ENCODE measurements at regions not wholly inside any gene's neighbourhood (a gene's known extent, or its start where the extent isn't known, plus 50 kb on each side); places are given as distances from the start of the nearest gene placed in this dataset.

DNA sequence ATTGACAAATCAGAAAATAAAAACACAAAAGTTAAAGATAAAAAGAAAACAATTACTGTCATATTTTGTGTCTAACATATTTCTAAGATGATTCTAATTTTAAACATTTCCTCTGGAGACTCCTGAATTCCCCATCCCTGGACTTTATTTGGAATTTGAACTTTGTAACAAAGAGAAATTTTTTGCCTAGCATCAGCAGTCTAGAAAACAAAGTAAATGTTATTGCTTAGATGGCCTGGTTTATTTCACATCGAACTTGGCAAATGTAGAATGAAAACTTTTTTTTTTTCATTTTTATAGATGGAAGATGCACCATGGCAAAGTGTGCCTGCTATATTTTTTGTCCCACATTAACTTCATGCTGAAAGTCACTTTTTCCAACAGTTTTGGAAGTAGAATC is 159.1 kb downstream of the TBX18 start (continued):
- TF ChIP-seq STAT6 (CRISPR knock-in tag; IDR thresholded peaks at IDR 0.05) (no peak), HOMEZ (CRISPR knock-in tag; IDR thresholded peaks at IDR 0.05) (no peak)

- 0% methylated on average over 3 of the region's 3 CpGs for whole genome bisulfite sequencing (ENCODE audit: insufficient coverage, low coverage, missing lambda C conversion rate)
- Histone ChIP-seq H3K4me1 (replicated peaks in 1 of 2; ENCODE audit: control insufficient read depth in 2 of 2, insufficient read depth in 2 of 2, low read length in 2 of 2) (no peaks in the 10 kb centered on the region), H4K20me1 (replicated peaks; ENCODE audit: control insufficient read depth, insufficient read depth, low read length) (no peaks in the 10 kb centered on the region), H3K9me1 (ENCODE audit: control insufficient read depth, insufficient read depth, low read length) (no peaks in the 10 kb centered on the region), H2AFZ (ENCODE audit: low read depth, low read length) (no peak overlapping the region), H3K9me3 (replicated peaks; ENCODE audit: control insufficient read depth, insufficient read depth, low read depth, low read length) (no peaks in the 10 kb centered on the region), H3K4me3 (no peak overlapping the region), H3K27ac (ENCODE audit: extremely low read depth, low read depth, low read length) (no peak overlapping the region), H3K36me3 (ENCODE audit: control insufficient read depth, insufficient read depth, low read length) (no peaks in the 10 kb centered on the region), H3K4me2 (ENCODE audit: insufficient read depth, low read length) (no peak overlapping the region), H3K9ac (ENCODE audit: insufficient read depth in 1 of 2, low read depth in 2 of 2, low read length in 2 of 2) (no peak overlapping the region), H3K27me3 (ENCODE audit: control insufficient read depth in 2 of 2, insufficient read depth in 2 of 2, low read length in 2 of 2) (no peaks in the 10 kb centered on the region), H3K79me2 (ENCODE audit: control insufficient read depth, insufficient read depth, low read length) (no peaks in the 10 kb centered on the region)
- in situ Hi-C loops (cut with MboI) (no loop called here), intact Hi-C loops (cut with micrococcal nuclease) (no loop called here)
- ATAC-seq = no peak
- ChIA-PET POLR2A (no interaction called here), CTCF (ENCODE audit: low intra/inter-chr PET ratio) (no interaction called here)
- no peak for FAIRE-seq
- BruUV-seq (replicated peaks) = no TSS peak
- no peak for DNase-seq (ENCODE audit: extremely low read depth in 1 of 4, low spot score in 3 of 4)
- TF ChIP-seq SIN3A (IDR thresholded peaks at IDR 0.05; ENCODE audit: borderline replicate concordance in 2 of 2, control insufficient read depth in 1 of 2, low read depth in 2 of 2, low read length in 2 of 2) (no peak), ZFX (CRISPR knock-in tag; IDR thresholded peaks at IDR 0.05) (no peak), CHD4 (IDR thresholded peaks at IDR 0.05; ENCODE audit: insufficient read depth, insufficient replicate concordance, low read depth, low read length, poor library complexity, severe bottlenecking) (no peak), NCOR1 (IDR thresholded peaks at IDR 0.05) (no peak), SETDB1 (IDR thresholded peaks at IDR 0.05; ENCODE audit: low read length) (no peak), ZNF23 (CRISPR knock-in tag; IDR thresholded peaks at IDR 0.05) (no peak), POU5F1 (IDR thresholded peaks at IDR 0.05; ENCODE audit: borderline replicate concordance, low read depth, low read length, partially characterized antibody) (no peak), PPARD (CRISPR knock-in tag; IDR thresholded peaks at IDR 0.05) (no peak), POLR2H (tag; IDR thresholded peaks at IDR 0.05; ENCODE audit: low read depth) (no peak)
- TF ChIP-seq, protein P1, sequence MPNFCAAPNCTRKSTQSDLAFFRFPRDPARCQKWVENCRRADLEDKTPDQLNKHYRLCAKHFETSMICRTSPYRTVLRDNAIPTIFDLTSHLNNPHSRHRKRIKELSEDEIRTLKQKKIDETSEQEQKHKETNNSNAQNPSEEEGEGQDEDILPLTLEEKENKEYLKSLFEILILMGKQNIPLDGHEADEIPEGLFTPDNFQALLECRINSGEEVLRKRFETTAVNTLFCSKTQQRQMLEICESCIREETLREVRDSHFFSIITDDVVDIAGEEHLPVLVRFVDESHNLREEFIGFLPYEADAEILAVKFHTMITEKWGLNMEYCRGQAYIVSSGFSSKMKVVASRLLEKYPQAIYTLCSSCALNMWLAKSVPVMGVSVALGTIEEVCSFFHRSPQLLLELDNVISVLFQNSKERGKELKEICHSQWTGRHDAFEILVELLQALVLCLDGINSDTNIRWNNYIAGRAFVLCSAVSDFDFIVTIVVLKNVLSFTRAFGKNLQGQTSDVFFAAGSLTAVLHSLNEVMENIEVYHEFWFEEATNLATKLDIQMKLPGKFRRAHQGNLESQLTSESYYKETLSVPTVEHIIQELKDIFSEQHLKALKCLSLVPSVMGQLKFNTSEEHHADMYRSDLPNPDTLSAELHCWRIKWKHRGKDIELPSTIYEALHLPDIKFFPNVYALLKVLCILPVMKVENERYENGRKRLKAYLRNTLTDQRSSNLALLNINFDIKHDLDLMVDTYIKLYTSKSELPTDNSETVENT (CRISPR knock-in tag; IDR thresholded peaks at IDR 0.05) = no peak
- TF ChIP-seq, protein P2, sequence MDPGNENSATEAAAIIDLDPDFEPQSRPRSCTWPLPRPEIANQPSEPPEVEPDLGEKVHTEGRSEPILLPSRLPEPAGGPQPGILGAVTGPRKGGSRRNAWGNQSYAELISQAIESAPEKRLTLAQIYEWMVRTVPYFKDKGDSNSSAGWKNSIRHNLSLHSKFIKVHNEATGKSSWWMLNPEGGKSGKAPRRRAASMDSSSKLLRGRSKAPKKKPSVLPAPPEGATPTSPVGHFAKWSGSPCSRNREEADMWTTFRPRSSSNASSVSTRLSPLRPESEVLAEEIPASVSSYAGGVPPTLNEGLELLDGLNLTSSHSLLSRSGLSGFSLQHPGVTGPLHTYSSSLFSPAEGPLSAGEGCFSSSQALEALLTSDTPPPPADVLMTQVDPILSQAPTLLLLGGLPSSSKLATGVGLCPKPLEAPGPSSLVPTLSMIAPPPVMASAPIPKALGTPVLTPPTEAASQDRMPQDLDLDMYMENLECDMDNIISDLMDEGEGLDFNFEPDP (CRISPR knock-in tag; IDR thresholded peaks at IDR 0.05) = no peak
Measured at GRCh38 chr6:84601366-84601765, 163.0 kb downstream of the TBX18 start.

Measured in K562 (cell line).